ENCODE measurements at regions not wholly inside any gene's neighbourhood (a gene's known extent, or its start where the extent isn't known, plus 50 kb on each side); places are given as distances from the start of the nearest gene placed in this dataset.

DNA sequence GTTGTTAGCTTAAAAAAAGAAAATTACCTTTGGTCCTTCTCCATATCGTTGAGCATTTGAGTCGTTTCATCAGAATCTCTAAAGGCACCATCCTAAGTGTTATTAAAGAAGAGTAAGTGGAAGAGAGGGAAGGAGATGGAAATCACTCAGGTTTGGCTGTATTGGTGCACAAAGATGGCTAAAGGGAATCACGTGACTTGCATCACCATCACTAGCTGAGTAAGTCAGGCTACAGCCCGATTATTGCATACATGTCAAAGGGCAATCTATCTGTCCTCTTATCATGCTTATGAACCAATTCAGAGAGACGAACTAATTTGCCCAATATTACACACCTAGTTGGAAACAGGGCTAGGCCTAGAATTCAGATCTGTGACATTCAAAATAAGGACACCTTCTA is 137.6 kb downstream of the CMPK2 start:
- DNase-seq (ENCODE audit: low spot score): no peak
- no peaks in the 10 kb centered on the region for H3K27me3 ChIP-seq
- no peak overlapping the region for H3K4me3 ChIP-seq
- no peaks in the 10 kb centered on the region for H3K9me3 ChIP-seq
- no peak for TF ChIP-seq CTCF (IDR thresholded peaks at IDR 0.05)
- no peaks in the 10 kb centered on the region for H3K4me1 ChIP-seq
- no peak overlapping the region for H3K27ac ChIP-seq
- H3K36me3 ChIP-seq: no peaks in the 10 kb centered on the region

- no peaks in the 10 kb centered on the region for H3K9me3 ChIP-seq
- no peak for TF ChIP-seq CTCF (IDR thresholded peaks at IDR 0.05)
- no peaks in the 10 kb centered on the region for H3K36me3 ChIP-seq
- H3K4me1 ChIP-seq: no peaks in the 10 kb centered on the region
- no peak overlapping the region for H3K4me3 ChIP-seq
- no peak for DNase-seq (ENCODE audit: low spot score)
- H3K27ac ChIP-seq: no peak overlapping the region
- no peaks in the 10 kb centered on the region for H3K27me3 ChIP-seq
Observed at GRCh38 chr2:6730003-6730402, 135.7 kb downstream of the CMPK2 start.

DNA sequence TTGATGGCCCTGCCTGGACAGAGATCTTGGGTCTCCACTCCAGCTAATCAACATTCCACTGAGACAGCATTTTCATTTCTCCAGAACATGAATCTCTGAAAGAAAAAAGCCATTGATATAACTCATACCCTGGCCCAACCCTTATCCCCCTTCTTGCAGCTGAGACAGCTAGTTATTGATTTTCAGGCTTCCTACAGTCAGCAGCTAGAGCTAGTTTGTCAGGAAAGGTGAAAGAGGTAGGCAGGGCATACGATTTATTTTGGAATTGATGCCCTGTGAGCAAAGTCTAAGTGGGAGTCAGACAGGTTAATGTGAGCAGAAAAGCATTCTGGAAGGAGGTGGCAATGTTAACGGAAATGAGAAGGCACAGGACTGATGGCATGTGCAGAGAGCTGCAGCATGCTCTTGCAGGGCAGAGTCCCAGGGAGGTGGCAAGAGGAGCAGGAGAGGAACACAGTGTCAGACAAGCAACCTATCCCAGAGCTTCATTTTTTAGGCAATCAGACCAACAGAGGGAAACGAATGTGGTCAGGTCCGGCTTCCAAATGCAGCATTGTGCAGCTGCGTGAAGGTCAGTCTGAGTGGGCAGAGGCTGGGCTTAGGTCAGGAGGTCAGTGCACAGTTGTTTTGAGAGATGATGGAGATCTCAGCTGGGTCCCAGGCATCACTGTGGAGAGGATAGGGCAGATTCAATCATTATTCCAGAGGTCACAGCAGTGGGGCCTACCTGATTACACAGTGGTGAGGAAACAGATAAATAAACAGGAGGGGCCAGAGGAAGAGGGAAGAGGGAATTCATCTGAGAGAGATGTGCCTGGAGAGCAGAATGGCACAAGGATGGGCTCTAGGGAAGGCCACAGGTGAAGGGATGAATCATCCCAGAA is 134.8 kb downstream of the CMPK2 start:
- no peak for DNase-seq (ENCODE audit: low spot score)
- no peak for TF ChIP-seq CTCF (IDR thresholded peaks at IDR 0.05)
- Histone ChIP-seq H3K9me3 (no peaks in the 10 kb centered on the region), H3K4me3 (no peak overlapping the region), H3K27me3 (no peaks in the 10 kb centered on the region), H3K36me3 (no peaks in the 10 kb centered on the region), H3K27ac (no peak overlapping the region), H3K4me1 (no peaks in the 10 kb centered on the region)

GRCh38 chr2:6739547-6739946 is 126.2 kb downstream of the CMPK2 start:
- Histone ChIP-seq H3K27ac (no peak overlapping the region), H3K27me3 (no peaks in the 10 kb centered on the region), H3K4me1 (no peaks in the 10 kb centered on the region), H3K9me3 (no peaks in the 10 kb centered on the region), H3K36me3 (no peaks in the 10 kb centered on the region), H3K4me3 (no peak overlapping the region)
- no peak for TF ChIP-seq CTCF (IDR thresholded peaks at IDR 0.05)
- no peak for DNase-seq (ENCODE audit: low spot score)

GRCh38 chr2:6741229-6741628 is 124.5 kb downstream of the CMPK2 start:
- Histone ChIP-seq H3K27me3 (no peaks in the 10 kb centered on the region), H3K27ac (no peak overlapping the region), H3K4me3 (no peak overlapping the region), H3K4me1 (no peaks in the 10 kb centered on the region), H3K36me3 (no peaks in the 10 kb centered on the region), H3K9me3 (no peaks in the 10 kb centered on the region)
- DNase-seq (ENCODE audit: low spot score): no peak
- no peak for TF ChIP-seq CTCF (IDR thresholded peaks at IDR 0.05)

DNA sequence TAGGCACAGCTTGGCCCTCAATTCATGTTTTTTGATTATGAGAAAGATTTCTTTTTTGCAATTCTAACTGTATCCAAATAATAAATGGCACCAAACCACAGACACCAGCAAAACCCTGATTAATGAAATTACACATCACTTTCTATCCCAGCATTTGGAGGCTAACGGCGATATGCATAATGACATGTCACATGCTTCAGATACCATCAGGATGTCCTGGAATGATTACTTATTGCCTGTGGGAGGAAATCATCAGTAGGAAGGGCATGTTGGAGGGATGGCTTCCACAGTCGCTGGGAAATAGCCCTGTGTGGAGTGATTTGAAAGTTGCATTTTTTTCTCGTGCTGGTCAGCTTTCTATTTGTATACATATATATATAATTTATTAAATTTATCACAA is 121.7 kb downstream of the CMPK2 start:
- H3K9me3 ChIP-seq: no peaks in the 10 kb centered on the region
- H3K27ac ChIP-seq: no peak overlapping the region
- no peaks in the 10 kb centered on the region for H3K36me3 ChIP-seq
- no peak for TF ChIP-seq CTCF (IDR thresholded peaks at IDR 0.05)
- no peaks in the 10 kb centered on the region for H3K27me3 ChIP-seq
- no peak overlapping the region for H3K4me3 ChIP-seq
- H3K4me1 ChIP-seq: no peaks in the 10 kb centered on the region
- no peak for DNase-seq (ENCODE audit: low spot score)

All from right atrium auricular region (tissue), 2 donors.